ENCODE measurements at regions not wholly inside any gene's neighbourhood (a gene's known extent, or its start where the extent isn't known, plus 50 kb on each side); places are given as distances from the start of the nearest gene placed in this dataset.

DNA sequence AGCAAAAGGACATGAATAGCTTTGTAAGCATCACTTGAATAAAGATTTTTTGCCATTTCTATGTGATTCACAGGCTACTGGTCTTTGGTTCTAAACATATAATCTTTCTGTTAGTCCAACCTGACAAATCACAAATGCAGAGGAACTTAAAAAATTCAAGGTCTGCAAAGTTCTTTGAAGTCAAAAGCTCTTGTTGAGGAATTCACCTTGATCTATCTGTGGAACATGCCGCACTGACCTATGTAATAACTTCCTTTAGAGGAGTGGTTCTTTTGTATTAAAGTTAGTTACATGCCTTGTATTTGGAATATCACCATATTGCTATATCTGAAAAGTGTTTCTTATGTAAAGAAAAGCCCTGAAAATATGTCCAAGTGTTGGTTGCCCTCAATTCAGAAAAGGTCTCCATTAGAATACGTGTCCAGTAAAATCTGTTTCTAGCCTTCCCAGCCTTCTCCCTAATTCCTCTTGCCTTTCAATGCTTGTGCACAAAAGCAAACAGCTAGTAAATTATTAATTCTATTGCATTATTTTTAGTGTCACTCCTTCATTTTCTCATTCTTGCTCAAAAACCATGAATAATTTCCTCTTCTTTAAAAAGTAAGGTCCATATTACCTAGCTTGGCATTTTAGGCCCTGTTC lies 1192.8 kb downstream of the FLRT2 start:
- TF ChIP-seq POLR2A (IDR thresholded peaks at IDR 0.05; ENCODE audit: extremely low read depth, insufficient read length): no peak
- no peak for TF ChIP-seq CTCF (IDR thresholded peaks at IDR 0.05; ENCODE audit: low read depth, low read length)

Measured in NB4 (cell line).